ENCODE measurements at regions not wholly inside any gene's neighbourhood (a gene's known extent, or its start where the extent isn't known, plus 50 kb on each side); places are given as distances from the start of the nearest gene placed in this dataset.

- TF ChIP-seq ZNF394 (tag by site-specific recombination; IDR thresholded peaks at IDR 0.05; ENCODE audit: borderline replicate concordance) (0 out of 2 replicates have a peak, but pooled peaks have one; percentile 57), FEZF1 (tag by site-specific recombination; IDR thresholded peaks at IDR 0.05) (no peak), ZNF548 (tag by site-specific recombination; IDR thresholded peaks at IDR 0.05) (no peak), ZIC2 (tag by site-specific recombination; IDR thresholded peaks at IDR 0.05) (peak; percentile 39), ZNF221 (tag by site-specific recombination; IDR thresholded peaks at IDR 0.05; ENCODE audit: borderline replicate concordance) (no peak), REPIN1 (tag by site-specific recombination; IDR thresholded peaks at IDR 0.05; ENCODE audit: low read depth) (no peak), ZNF701 (tag by site-specific recombination; IDR thresholded peaks at IDR 0.05) (no peak), ZNF121 (tag by site-specific recombination; IDR thresholded peaks at IDR 0.05) (no peak), GLIS2 (tag by site-specific recombination; IDR thresholded peaks at IDR 0.05) (no peak), GLIS1 (tag by site-specific recombination; IDR thresholded peaks at IDR 0.05) (no peak), ZNF23 (tag by site-specific recombination; IDR thresholded peaks at IDR 0.05; ENCODE audit: borderline replicate concordance) (no peak), ZNF654 (tag by site-specific recombination; IDR thresholded peaks at IDR 0.05; ENCODE audit: low read depth) (peak; percentile 88), ZNF843 (tag by site-specific recombination; IDR thresholded peaks at IDR 0.05) (no peak), ZNF223 (tag by site-specific recombination; IDR thresholded peaks at IDR 0.05) (no peak), SCRT2 (tag by site-specific recombination; IDR thresholded peaks at IDR 0.05) (0 out of 2 replicates have a peak, but pooled peaks have one; percentile 27), ZFP69B (tag by site-specific recombination; IDR thresholded peaks at IDR 0.05) (no peak), ZNF776 (tag by site-specific recombination; IDR thresholded peaks at IDR 0.05; ENCODE audit: borderline replicate concordance) (no peak), ZNF132 (tag by site-specific recombination; IDR thresholded peaks at IDR 0.05; ENCODE audit: borderline replicate concordance) (no peak), ZSCAN30 (tag by site-specific recombination; IDR thresholded peaks at IDR 0.05) (no peak), ZNF830 (tag by site-specific recombination; IDR thresholded peaks at IDR 0.05; ENCODE audit: low read depth) (no peak), ZBTB8A (tag by site-specific recombination; IDR thresholded peaks at IDR 0.05) (no peak), ZNF169 (tag by site-specific recombination; IDR thresholded peaks at IDR 0.05) (no peak), PRDM4 (tag by site-specific recombination; IDR thresholded peaks at IDR 0.05) (no peak), ZBTB1 (tag by site-specific recombination; IDR thresholded peaks at IDR 0.05) (no peak), ZNF561 (tag by site-specific recombination; IDR thresholded peaks at IDR 0.05; ENCODE audit: borderline replicate concordance) (no peak), ZBTB21 (tag by site-specific recombination; IDR thresholded peaks at IDR 0.05) (no peak)
- TF ChIP-seq, protein P1, sequence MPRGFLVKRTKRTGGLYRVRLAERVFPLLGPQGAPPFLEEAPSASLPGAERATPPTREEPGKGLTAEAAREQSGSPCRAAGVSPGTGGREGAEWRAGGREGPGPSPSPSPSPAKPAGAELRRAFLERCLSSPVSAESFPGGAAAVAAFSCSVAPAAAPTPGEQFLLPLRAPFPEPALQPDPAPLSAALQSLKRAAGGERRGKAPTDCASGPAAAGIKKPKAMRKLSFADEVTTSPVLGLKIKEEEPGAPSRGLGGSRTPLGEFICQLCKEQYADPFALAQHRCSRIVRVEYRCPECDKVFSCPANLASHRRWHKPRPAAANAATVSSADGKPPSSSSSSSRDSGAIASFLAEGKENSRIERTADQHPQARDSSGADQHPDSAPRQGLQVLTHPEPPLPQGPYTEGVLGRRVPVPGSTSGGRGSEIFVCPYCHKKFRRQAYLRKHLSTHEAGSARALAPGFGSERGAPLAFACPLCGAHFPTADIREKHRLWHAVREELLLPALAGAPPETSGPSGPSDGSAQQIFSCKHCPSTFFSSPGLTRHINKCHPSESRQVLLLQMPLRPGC (tag by site-specific recombination; IDR thresholded peaks at IDR 0.05): no peak
- TF ChIP-seq, protein P2, sequence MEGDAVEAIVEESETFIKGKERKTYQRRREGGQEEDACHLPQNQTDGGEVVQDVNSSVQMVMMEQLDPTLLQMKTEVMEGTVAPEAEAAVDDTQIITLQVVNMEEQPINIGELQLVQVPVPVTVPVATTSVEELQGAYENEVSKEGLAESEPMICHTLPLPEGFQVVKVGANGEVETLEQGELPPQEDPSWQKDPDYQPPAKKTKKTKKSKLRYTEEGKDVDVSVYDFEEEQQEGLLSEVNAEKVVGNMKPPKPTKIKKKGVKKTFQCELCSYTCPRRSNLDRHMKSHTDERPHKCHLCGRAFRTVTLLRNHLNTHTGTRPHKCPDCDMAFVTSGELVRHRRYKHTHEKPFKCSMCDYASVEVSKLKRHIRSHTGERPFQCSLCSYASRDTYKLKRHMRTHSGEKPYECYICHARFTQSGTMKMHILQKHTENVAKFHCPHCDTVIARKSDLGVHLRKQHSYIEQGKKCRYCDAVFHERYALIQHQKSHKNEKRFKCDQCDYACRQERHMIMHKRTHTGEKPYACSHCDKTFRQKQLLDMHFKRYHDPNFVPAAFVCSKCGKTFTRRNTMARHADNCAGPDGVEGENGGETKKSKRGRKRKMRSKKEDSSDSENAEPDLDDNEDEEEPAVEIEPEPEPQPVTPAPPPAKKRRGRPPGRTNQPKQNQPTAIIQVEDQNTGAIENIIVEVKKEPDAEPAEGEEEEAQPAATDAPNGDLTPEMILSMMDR (tag by site-specific recombination; IDR thresholded peaks at IDR 0.05): peak; percentile 80
- TF ChIP-seq, protein P3, sequence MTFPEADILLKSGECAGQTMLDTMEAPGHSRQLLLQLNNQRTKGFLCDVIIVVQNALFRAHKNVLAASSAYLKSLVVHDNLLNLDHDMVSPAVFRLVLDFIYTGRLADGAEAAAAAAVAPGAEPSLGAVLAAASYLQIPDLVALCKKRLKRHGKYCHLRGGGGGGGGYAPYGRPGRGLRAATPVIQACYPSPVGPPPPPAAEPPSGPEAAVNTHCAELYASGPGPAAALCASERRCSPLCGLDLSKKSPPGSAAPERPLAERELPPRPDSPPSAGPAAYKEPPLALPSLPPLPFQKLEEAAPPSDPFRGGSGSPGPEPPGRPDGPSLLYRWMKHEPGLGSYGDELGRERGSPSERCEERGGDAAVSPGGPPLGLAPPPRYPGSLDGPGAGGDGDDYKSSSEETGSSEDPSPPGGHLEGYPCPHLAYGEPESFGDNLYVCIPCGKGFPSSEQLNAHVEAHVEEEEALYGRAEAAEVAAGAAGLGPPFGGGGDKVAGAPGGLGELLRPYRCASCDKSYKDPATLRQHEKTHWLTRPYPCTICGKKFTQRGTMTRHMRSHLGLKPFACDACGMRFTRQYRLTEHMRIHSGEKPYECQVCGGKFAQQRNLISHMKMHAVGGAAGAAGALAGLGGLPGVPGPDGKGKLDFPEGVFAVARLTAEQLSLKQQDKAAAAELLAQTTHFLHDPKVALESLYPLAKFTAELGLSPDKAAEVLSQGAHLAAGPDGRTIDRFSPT (tag by site-specific recombination; IDR thresholded peaks at IDR 0.05): no peak
- TF ChIP-seq, protein P4, sequence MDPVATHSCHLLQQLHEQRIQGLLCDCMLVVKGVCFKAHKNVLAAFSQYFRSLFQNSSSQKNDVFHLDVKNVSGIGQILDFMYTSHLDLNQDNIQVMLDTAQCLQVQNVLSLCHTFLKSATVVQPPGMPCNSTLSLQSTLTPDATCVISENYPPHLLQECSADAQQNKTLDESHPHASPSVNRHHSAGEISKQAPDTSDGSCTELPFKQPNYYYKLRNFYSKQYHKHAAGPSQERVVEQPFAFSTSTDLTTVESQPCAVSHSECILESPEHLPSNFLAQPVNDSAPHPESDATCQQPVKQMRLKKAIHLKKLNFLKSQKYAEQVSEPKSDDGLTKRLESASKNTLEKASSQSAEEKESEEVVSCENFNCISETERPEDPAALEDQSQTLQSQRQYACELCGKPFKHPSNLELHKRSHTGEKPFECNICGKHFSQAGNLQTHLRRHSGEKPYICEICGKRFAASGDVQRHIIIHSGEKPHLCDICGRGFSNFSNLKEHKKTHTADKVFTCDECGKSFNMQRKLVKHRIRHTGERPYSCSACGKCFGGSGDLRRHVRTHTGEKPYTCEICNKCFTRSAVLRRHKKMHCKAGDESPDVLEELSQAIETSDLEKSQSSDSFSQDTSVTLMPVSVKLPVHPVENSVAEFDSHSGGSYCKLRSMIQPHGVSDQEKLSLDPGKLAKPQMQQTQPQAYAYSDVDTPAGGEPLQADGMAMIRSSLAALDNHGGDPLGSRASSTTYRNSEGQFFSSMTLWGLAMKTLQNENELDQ (tag by site-specific recombination; IDR thresholded peaks at IDR 0.05; ENCODE audit: low read depth): no peak
Observed at GRCh38 chr7:4631380-4632179, 50.5 kb upstream of the FOXK1 start (continued).

All from HEK293 (cell line).